ENCODE measurements at regions not wholly inside any gene's neighbourhood (a gene's known extent, or its start where the extent isn't known, plus 50 kb on each side); places are given as distances from the start of the nearest gene placed in this dataset.

DNA sequence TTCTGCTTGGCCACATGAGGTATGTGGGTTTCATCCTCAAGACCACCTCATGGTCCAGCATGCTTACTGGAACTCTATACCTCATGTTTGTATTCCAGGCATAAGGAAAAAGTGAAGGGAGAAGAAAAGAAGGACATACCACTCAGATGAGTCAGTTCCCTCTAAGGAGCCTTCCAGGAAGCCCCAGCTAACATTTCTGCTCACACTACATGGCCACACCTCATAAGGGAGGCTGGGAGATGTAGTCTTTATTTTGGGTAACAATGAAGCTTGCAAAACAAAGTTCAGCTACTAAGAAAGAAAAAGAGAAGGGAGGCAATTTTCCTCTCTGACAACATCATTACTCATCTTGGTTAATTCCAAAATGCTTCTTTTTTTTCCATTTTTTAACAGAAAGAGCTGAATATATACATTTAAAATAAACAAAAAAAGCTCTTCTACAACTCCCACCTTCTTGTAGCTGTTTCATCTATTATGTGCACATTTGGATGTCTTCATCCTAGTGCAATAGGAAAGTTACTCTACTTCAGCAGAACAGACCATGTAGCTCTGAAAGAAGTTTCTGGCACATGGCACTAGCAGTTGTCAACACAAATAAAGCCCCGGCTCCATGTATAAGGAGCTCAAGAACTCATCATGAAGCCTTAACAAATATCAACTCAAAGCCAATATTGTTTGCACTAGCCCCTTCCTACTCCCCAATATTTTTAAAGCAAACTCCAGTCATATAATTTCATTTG, 123.6 kb upstream of the CCDC112 start:
- TF ChIP-seq, protein P1, sequence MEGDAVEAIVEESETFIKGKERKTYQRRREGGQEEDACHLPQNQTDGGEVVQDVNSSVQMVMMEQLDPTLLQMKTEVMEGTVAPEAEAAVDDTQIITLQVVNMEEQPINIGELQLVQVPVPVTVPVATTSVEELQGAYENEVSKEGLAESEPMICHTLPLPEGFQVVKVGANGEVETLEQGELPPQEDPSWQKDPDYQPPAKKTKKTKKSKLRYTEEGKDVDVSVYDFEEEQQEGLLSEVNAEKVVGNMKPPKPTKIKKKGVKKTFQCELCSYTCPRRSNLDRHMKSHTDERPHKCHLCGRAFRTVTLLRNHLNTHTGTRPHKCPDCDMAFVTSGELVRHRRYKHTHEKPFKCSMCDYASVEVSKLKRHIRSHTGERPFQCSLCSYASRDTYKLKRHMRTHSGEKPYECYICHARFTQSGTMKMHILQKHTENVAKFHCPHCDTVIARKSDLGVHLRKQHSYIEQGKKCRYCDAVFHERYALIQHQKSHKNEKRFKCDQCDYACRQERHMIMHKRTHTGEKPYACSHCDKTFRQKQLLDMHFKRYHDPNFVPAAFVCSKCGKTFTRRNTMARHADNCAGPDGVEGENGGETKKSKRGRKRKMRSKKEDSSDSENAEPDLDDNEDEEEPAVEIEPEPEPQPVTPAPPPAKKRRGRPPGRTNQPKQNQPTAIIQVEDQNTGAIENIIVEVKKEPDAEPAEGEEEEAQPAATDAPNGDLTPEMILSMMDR (IDR thresholded peaks at IDR 0.05; ENCODE audit: insufficient read depth, low read length): no peak
- no peak for TF ChIP-seq GABPA (IDR thresholded peaks at IDR 0.05; ENCODE audit: low read depth)
- TF ChIP-seq POLR2AphosphoS5 (IDR thresholded peaks at IDR 0.05; ENCODE audit: low read depth): no peak
- TF ChIP-seq REST (IDR thresholded peaks at IDR 0.05; ENCODE audit: insufficient replicate concordance, low read depth): no peak
- TF ChIP-seq SPI1 (IDR thresholded peaks at IDR 0.05; ENCODE audit: borderline replicate concordance, low read depth): no peak
